A549 (cell line): ENCODE measurements at regions not wholly inside any gene's neighbourhood (a gene's known extent, or its start where the extent isn't known, plus 50 kb on each side); places are given as distances from the start of the nearest gene placed in this dataset.

Source experiments
- ATAC-seq, 2 experiments: fragments of 200-7000 bp in 1 of 2; fragments of >200 bp in 1 of 2; cut with Nextera tagmentation in 1 of 2; cut with Tn5 transposase in 1 of 2; 3 replicates each; pipeline versions ENCODE4 v1.8.0 to v1.9.1; 2018 to 2020; ENCODE audit warnings: mild to moderate bottlenecking in 1 of 2, moderate library complexity in 1 of 2
- CTCF ChIA-PET: fragments of 300-600 bp; sonication (Branson Sonifier 250); formaldehyde crosslinking; extraction: SDS; loops from one replicate; lab custom pipeline; 2021; ENCODE audit warnings: antibody characterized with exemption, inconsistent platforms; lab: Yijun Ruan, JAX
- POLR2A ChIA-PET: fragments of 350-600 bp; formaldehyde crosslinking; extraction: SDS; loops from one replicate; lab custom pipeline; 2021; ENCODE audit warnings: antibody characterized with exemption, inconsistent platforms; lab: Yijun Ruan, JAX
- DNase-seq, 2 experiments: peaks; one replicate each; pipeline versions ENCODE4 v3.0.0 to v3.0.0-alpha.2; 2011 to 2016; ENCODE audit warnings: low read depth in 1 of 2, low spot score in 1 of 2
- FAIRE-seq: peaks from 2 replicates; lab custom pipeline; 2011; peaks lifted over from hg19 to GRCh38; lab: Jason Lieb, UNC
- H3K27ac ChIP-seq, 2 experiments: fragments of >200 bp; sonication (Bioruptor Twin); formaldehyde crosslinking; 3 replicates each; pipeline ENCODE4 v1.5.1; 2016 to 2017
- H3K4me1 ChIP-seq: fragments of >200 bp; sonication (Bioruptor Twin); formaldehyde crosslinking; 3 replicates; pipeline ENCODE4 v1.6.1; 2016
- H3K4me2 ChIP-seq: fragments of >200 bp; sonication (Bioruptor Twin); formaldehyde crosslinking; 3 replicates; pipeline ENCODE4 v1.6.1; 2016
- H3K4me3 ChIP-seq: fragments of >200 bp; sonication (Bioruptor Twin); formaldehyde crosslinking; 3 replicates; pipeline ENCODE4 v1.5.1; 2016
- H3K9me3 ChIP-seq: fragments of >200 bp; sonication (Bioruptor Twin); formaldehyde crosslinking; 3 replicates; pipeline ENCODE4 v1.6.1; 2016
- ATOH8 ChIP-seq: fragments of 250-450 bp; sonication (Bioruptor Pico); IDR thresholded peaks from 2 replicates; pipeline ENCODE4 v1.5.0; 2020; ENCODE audit warnings: low read depth, mild to moderate bottlenecking, moderate library complexity
- CBX2 ChIP-seq: fragments of 200-600 bp; sonication (generic); IDR thresholded peaks from 2 replicates; pipeline ENCODE4 v1.6.1; 2016; ENCODE audit warnings: low read depth, mild to moderate bottlenecking, borderline replicate concordance
- CHD2 ChIP-seq: fragments of 150-350 bp; IDR thresholded peaks from 2 replicates; pipeline ENCODE4 v1.6.1; 2014; ENCODE audit warnings: low read length; ENCODE audit not compliant: partially characterized antibody
- CHD4 ChIP-seq: fragments of 200-600 bp; sonication (generic); IDR thresholded peaks from 2 replicates; pipeline ENCODE4 v1.6.1; 2016; ENCODE audit warnings: antibody characterized with exemption, mild to moderate bottlenecking, borderline replicate concordance
- E2F6 ChIP-seq: IDR thresholded peaks from 2 replicates; pipeline ENCODE4 v1.6.1; 2012; ENCODE audit warnings: low read depth, borderline replicate concordance
- EHMT2 ChIP-seq: fragments of 200-600 bp; sonication (generic); IDR thresholded peaks from 2 replicates; pipeline ENCODE4 v1.6.1; 2016; ENCODE audit warnings: antibody characterized with exemption, low read depth, mild to moderate bottlenecking, moderate library complexity
- EP300 ChIP-seq, 2 experiments: fragments of >200 bp; sonication (Bioruptor Twin); formaldehyde crosslinking; IDR thresholded peaks; 2 replicates in 1 of 2; 3 replicates in 1 of 2; pipeline ENCODE4 v1.6.1; 2016 to 2017
- FOSB ChIP-seq: fragments of 250-450 bp; sonication (Bioruptor Pico); IDR thresholded peaks from 2 replicates; pipeline ENCODE4 v1.5.0; 2020; ENCODE audit warnings: mild to moderate bottlenecking, moderate library complexity
- FOXS1 ChIP-seq: fragments of 250-450 bp; sonication (Bioruptor Pico); IDR thresholded peaks from 2 replicates; pipeline ENCODE4 v1.5.0; 2020; ENCODE audit warnings: mild to moderate bottlenecking, moderate library complexity
- HES2 ChIP-seq: fragments of >200 bp; sonication (Bioruptor Twin); formaldehyde crosslinking; IDR thresholded peaks from 2 replicates; pipeline ENCODE4 v1.6.1; 2016
- HOXA7 ChIP-seq: fragments of 250-450 bp; sonication (Bioruptor Pico); IDR thresholded peaks from 2 replicates; pipeline ENCODE4 v1.5.0; 2020; ENCODE audit warnings: mild to moderate bottlenecking, moderate library complexity
- JUNB ChIP-seq: fragments of >200 bp; sonication (Bioruptor Twin); formaldehyde crosslinking; IDR thresholded peaks from 2 replicates; pipeline ENCODE4 v1.6.1; 2016
- KDM5A ChIP-seq: fragments of 200-600 bp; sonication (generic); IDR thresholded peaks from 2 replicates; pipeline ENCODE4 v1.6.1; 2016; ENCODE audit warnings: antibody characterized with exemption, mild to moderate bottlenecking
- MAFK ChIP-seq: fragments of 450-650 bp; IDR thresholded peaks from 2 replicates; pipeline ENCODE4 v1.6.1; 2014; ENCODE audit not compliant: partially characterized antibody
- MAZ ChIP-seq: fragments of 150-350 bp; IDR thresholded peaks from 2 replicates; pipeline ENCODE4 v1.6.1; 2014; ENCODE audit warnings: antibody characterized with exemption, low read depth, low read length, borderline replicate concordance
- NFE2L2 ChIP-seq: fragments of 150-350 bp; conservative IDR thresholded peaks from 2 replicates; pipeline ENCODE4 v1.6.1; 2014; ENCODE audit warnings: low read length
- NPAS2 ChIP-seq: fragments of 250-450 bp; sonication (Bioruptor Pico); IDR thresholded peaks from 2 replicates; pipeline ENCODE4 v1.8.0; 2022; ENCODE audit warnings: mild to moderate bottlenecking, moderate library complexity, borderline replicate concordance
- NR3C1 ChIP-seq: fragments of >200 bp; sonication (Bioruptor Twin); formaldehyde crosslinking; IDR thresholded peaks from 3 replicates; pipeline ENCODE4 v1.6.1; 2017
- RAD21 ChIP-seq, 2 experiments: fragments of >200 bp in 1 of 2; sonication (Bioruptor Twin) in 1 of 2; formaldehyde crosslinking in 1 of 2; IDR thresholded peaks in 1 of 2; conservative IDR thresholded peaks in 1 of 2; 2 replicates in 1 of 2; 3 replicates in 1 of 2; pipeline ENCODE4 v1.6.1; 2012 to 2018; ENCODE audit warnings: inconsistent platforms in 1 of 2
- RARB ChIP-seq: fragments of 250-450 bp; sonication (Bioruptor Pico); IDR thresholded peaks from 2 replicates; pipeline ENCODE4 v1.8.0; 2021; ENCODE audit warnings: mild to moderate bottlenecking, moderate library complexity
- SMC3 ChIP-seq: fragments of >200 bp; sonication (Bioruptor Twin); formaldehyde crosslinking; IDR thresholded peaks from 3 replicates; pipeline ENCODE4 v1.6.1; 2018; ENCODE audit warnings: inconsistent platforms
- SREBF2 ChIP-seq: fragments of 450-650 bp; IDR thresholded peaks from 2 replicates; pipeline ENCODE4 v1.6.1; 2014; ENCODE audit warnings: mild to moderate bottlenecking, moderate library complexity
- TFCP2L1 ChIP-seq: fragments of 250-450 bp; sonication (Bioruptor Pico); IDR thresholded peaks from 2 replicates; pipeline ENCODE4 v1.5.0; 2021; ENCODE audit warnings: mild to moderate bottlenecking
- TP53 ChIP-seq: fragments of 250-450 bp; sonication (Bioruptor Pico); IDR thresholded peaks from 2 replicates; pipeline ENCODE4 v1.5.0; 2021; ENCODE audit warnings: mild to moderate bottlenecking, moderate library complexity
- USF2 ChIP-seq: fragments of 450-650 bp; IDR thresholded peaks from 2 replicates; pipeline ENCODE4 v1.6.1; 2014; ENCODE audit warnings: antibody characterized with exemption
- ZC3H11A ChIP-seq: fragments of 450-650 bp; IDR thresholded peaks from 2 replicates; pipeline ENCODE4 v1.6.1; 2014; ENCODE audit warnings: antibody characterized with exemption, mild to moderate bottlenecking
- ZNF302 ChIP-seq: fragments of 250-450 bp; sonication (Bioruptor Pico); IDR thresholded peaks from 2 replicates; pipeline ENCODE4 v1.9.0; 2021; ENCODE audit warnings: inconsistent platforms, mild to moderate bottlenecking, moderate library complexity
- WGBS: methylation state at CpG from one replicate; pipeline ENCODE4 v1.1.6; 2017; ENCODE audit errors: missing lambda C conversion rate; 5-methylcytosine and 5-hydroxymethylcytosine counted together

- ATAC-seq (no peak), DNase-seq (no peak), FAIRE-seq (no peak)
- TF ChIP-seq EHMT2 (no peak), NFE2L2 (no peak), CHD2 (no peak), HES2 (no peak), MAFK (no peak), NR3C1 (no peak), USF2 (no peak), TFCP2L1 (no peak), RARB (CRISPR knock-in tag) (no peak), NPAS2 (CRISPR knock-in tag) (no peak), KDM5A (no peak), CHD4 (no peak), EP300 (IDR thresholded peaks at IDR 0.05) (no peak), CBX2 (no peak), ZNF302 (CRISPR knock-in tag) (no peak)
- no peaks in the 10 kb centered on the region for H3K4me1 ChIP-seq
- H3K4me2 ChIP-seq: no peak overlapping the region
- H3K9me3 ChIP-seq: no peaks in the 10 kb centered on the region
- no peak overlapping the region for H3K27ac ChIP-seq
- ChIA-PET CTCF (interaction anchor here (1.3 kb wide), 1 partner anchor 36 kb away, joined by 3 read pairs; no protein-coding TSS in a partner anchor), POLR2A (no interaction called here)
- no peak overlapping the region for H3K4me3 ChIP-seq
These were observed 329.6 kb upstream of the ARRDC3 start for GRCh38 chr5:91712718-91713117.

GRCh38 chr5:91707521-91707841 is 324.4 kb upstream of the ARRDC3 start:
- no peak for TF ChIP-seq ZNF302 (CRISPR knock-in tag)
- TF ChIP-seq RAD21 (conservative IDR thresholded peaks at IDR 0.05 in 1 of 2, IDR thresholded peaks at IDR 0.05 in 1 of 2): no peak
- TF ChIP-seq FOSB (CRISPR knock-in tag): no peak
- TF ChIP-seq, all 56 proteins: peak for 0
- Histone ChIP-seq H3K9me3 (no peaks in the 10 kb centered on the region), H3K4me3 (no peak overlapping the region), H3K4me2 (no peak overlapping the region), H3K27ac (no peak overlapping the region), H3K4me1 (no peaks in the 10 kb centered on the region)
- DNase-seq (no peak), FAIRE-seq (no peak), ATAC-seq (no peak)
- ChIA-PET POLR2A (no interaction called here), CTCF (no interaction called here)
- WGBS: 27% methylated on average over 1 of the region's 1 CpG

GRCh38 chr5:91706785-91707520 is 323.8 kb upstream of the ARRDC3 start:
- POLR2A ChIA-PET: no interaction called here
- no peak overlapping the region for H3K27ac ChIP-seq

GRCh38 chr5:91703128-91703527 is 320.0 kb upstream of the ARRDC3 start:
- Histone ChIP-seq H3K4me2 (no peak overlapping the region), H3K9me3 (no peaks in the 10 kb centered on the region), H3K4me1 (no peaks in the 10 kb centered on the region), H3K4me3 (no peak overlapping the region), H3K27ac (no peak overlapping the region)
- 63% methylated on average over 2 of the region's 2 CpGs for WGBS
- DNase-seq (no peak), FAIRE-seq (no peak), ATAC-seq (no peak)
- no peak for TF ChIP-seq ATOH8
- no peak for TF ChIP-seq CBX2
- TF ChIP-seq FOXS1 (CRISPR knock-in tag): no peak
- no peak for TF ChIP-seq ZC3H11A
- no peak for TF ChIP-seq MAZ
- TF ChIP-seq HES2: no peak
- no peak for TF ChIP-seq E2F6
- no peak for TF ChIP-seq SREBF2
- TF ChIP-seq EP300 (IDR thresholded peaks at IDR 0.05): no peak
- TF ChIP-seq SMC3: no peak
- no peak for TF ChIP-seq ZNF302 (CRISPR knock-in tag)
- TF ChIP-seq HOXA7 (CRISPR knock-in tag): no peak
- CTCF ChIA-PET: no interaction called here
- POLR2A ChIA-PET: no interaction called here

More at GRCh38 chr5:91706785-91707520, 323.8 kb upstream of the ARRDC3 start:
- Histone ChIP-seq H3K4me3 (no peak overlapping the region), H3K4me1 (no peaks in the 10 kb centered on the region), H3K4me2 (no peak overlapping the region), H3K9me3 (no peaks in the 10 kb centered on the region)
- FAIRE-seq (no peak), ATAC-seq (no peak), DNase-seq (no peak)
- CTCF ChIA-PET: no interaction called here
- WGBS: 11% methylated on average over 1 of the region's 1 CpG
- TF ChIP-seq MAFK (peak; percentile 73), JUNB (no peak), TP53 (CRISPR knock-in tag) (no peak)
